ENCODE measurements at regions not wholly inside any gene's neighbourhood (a gene's known extent, or its start where the extent isn't known, plus 50 kb on each side); places are given as distances from the start of the nearest gene placed in this dataset.
"Not testable (repeated sequence)": the region's sequence is repeated elsewhere in the genome, so short reads cannot be mapped to it uniquely, and the experiment has no call there.

DNA sequence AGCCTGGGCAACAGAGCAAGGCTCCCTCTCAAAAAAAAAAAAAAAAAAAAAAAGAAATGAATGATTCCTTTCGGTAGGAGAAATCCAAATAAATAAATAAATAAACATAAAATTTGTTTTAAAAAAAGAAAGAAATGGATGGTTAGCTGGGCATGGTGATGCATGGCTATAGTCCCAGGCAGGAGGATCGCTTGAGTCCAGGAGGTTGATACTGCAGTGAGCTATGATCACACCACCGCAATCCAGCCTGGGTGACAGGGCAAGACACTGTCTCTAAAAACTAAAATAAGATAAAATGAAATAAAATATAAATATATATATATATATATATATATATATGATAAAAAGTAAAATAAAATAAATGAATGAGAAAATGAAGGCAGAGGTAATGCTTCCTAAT lies 264.1 kb downstream of the GOLGA6L6 start:
- TF ChIP-seq, protein P1, sequence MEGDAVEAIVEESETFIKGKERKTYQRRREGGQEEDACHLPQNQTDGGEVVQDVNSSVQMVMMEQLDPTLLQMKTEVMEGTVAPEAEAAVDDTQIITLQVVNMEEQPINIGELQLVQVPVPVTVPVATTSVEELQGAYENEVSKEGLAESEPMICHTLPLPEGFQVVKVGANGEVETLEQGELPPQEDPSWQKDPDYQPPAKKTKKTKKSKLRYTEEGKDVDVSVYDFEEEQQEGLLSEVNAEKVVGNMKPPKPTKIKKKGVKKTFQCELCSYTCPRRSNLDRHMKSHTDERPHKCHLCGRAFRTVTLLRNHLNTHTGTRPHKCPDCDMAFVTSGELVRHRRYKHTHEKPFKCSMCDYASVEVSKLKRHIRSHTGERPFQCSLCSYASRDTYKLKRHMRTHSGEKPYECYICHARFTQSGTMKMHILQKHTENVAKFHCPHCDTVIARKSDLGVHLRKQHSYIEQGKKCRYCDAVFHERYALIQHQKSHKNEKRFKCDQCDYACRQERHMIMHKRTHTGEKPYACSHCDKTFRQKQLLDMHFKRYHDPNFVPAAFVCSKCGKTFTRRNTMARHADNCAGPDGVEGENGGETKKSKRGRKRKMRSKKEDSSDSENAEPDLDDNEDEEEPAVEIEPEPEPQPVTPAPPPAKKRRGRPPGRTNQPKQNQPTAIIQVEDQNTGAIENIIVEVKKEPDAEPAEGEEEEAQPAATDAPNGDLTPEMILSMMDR (IDR thresholded peaks at IDR 0.05 in 8 of 11, conservative IDR thresholded peaks at IDR 0.05 in 3 of 11): not testable (repeated sequence)
- not testable (repeated sequence) for TF ChIP-seq POLR2A, POLR2AphosphoS5 (IDR thresholded peaks at IDR 0.05)
